HG02642 (cell line): ENCODE measurements at regions not wholly inside any gene's neighbourhood (a gene's known extent, or its start where the extent isn't known, plus 50 kb on each side); places are given as distances from the start of the nearest gene placed in this dataset.

Source experiments
- ATAC-seq: cut with Tn5 transposase; IDR thresholded peaks from one replicate; pipeline ENCODE4 v1.9.1; 2021; ENCODE audit warnings: mild to moderate bottlenecking; ENCODE audit not compliant: unreplicated experiment, poor library complexity

GRCh38 chr16:85317704-85318103, 205.4 kb upstream of the CIBAR2 start:
- ATAC-seq = no peak

GRCh38 chr16:85319208-85319983, 207.1 kb upstream of the CIBAR2 start:
- ATAC-seq = no peak

GRCh38 chr16:85319984-85320440, 207.7 kb upstream of the CIBAR2 start:
- ATAC-seq = no peak

- no peak for ATAC-seq
Measured at GRCh38 chr16:85320677-85321385, 208.6 kb upstream of the CIBAR2 start.

- no peak for ATAC-seq
Measured at GRCh38 chr16:85321509-85322271, 209.4 kb upstream of the CIBAR2 start.

GRCh38 chr16:85323230-85323960, 211.1 kb upstream of the CIBAR2 start:
- no peak for ATAC-seq

- ATAC-seq = no peak
Measured at GRCh38 chr16:85323961-85324253, 211.6 kb upstream of the CIBAR2 start.

- no peak for ATAC-seq
Measured at GRCh38 chr16:85324488-85324887, 212.2 kb upstream of the CIBAR2 start.

GRCh38 chr16:85326113-85326793, 214.0 kb upstream of the CIBAR2 start:
- ATAC-seq = no peak

GRCh38 chr16:85326794-85327181, 214.5 kb upstream of the CIBAR2 start:
- no peak for ATAC-seq

- no peak for ATAC-seq
Measured at GRCh38 chr16:85327731-85328675, 215.7 kb upstream of the CIBAR2 start.

GRCh38 chr16:85328676-85329058, 216.4 kb upstream of the CIBAR2 start:
- no peak for ATAC-seq

- no peak for ATAC-seq
Measured at GRCh38 chr16:85329059-85329812, 217.0 kb upstream of the CIBAR2 start.

- ATAC-seq = no peak
Measured at GRCh38 chr16:85330006-85330693, 217.9 kb upstream of the CIBAR2 start.

GRCh38 chr16:85330694-85331188, 218.5 kb upstream of the CIBAR2 start:
- ATAC-seq = no peak

- no peak for ATAC-seq
Measured at GRCh38 chr16:85331688-85332087, 219.4 kb upstream of the CIBAR2 start.

GRCh38 chr16:85332175-85332574, 219.9 kb upstream of the CIBAR2 start:
- no peak for ATAC-seq
